ENCODE measurements at regions not wholly inside any gene's neighbourhood (a gene's known extent, or its start where the extent isn't known, plus 50 kb on each side); places are given as distances from the start of the nearest gene placed in this dataset.

GRCh38 chr13:22103046-22104027 lies 432.5 kb downstream of the FGF9 start:
- no peak for FAIRE-seq

- FAIRE-seq = no peak
These were observed 435.2 kb downstream of the FGF9 start for GRCh38 chr13:22106058-22106457.

- FAIRE-seq = no peak
These were observed 436.7 kb downstream of the FGF9 start for GRCh38 chr13:22107549-22107948.

GRCh38 chr13:22108283-22108942 lies 437.5 kb downstream of the FGF9 start:
- FAIRE-seq = no peak

- no peak for FAIRE-seq
These were observed 438.1 kb downstream of the FGF9 start for GRCh38 chr13:22108979-22109378.

GRCh38 chr13:22110368-22110767 lies 439.5 kb downstream of the FGF9 start:
- no peak for FAIRE-seq

- FAIRE-seq = no peak
These were observed 440.4 kb downstream of the FGF9 start for GRCh38 chr13:22111152-22111783.

GRCh38 chr13:22111961-22112360 lies 441.1 kb downstream of the FGF9 start:
- no peak for FAIRE-seq

GRCh38 chr13:22112956-22113745 lies 442.3 kb downstream of the FGF9 start:
- FAIRE-seq = no peak

- no peak for FAIRE-seq
These were observed 443.9 kb downstream of the FGF9 start for GRCh38 chr13:22114630-22115311.

- no peak for FAIRE-seq
These were observed 447.3 kb downstream of the FGF9 start for GRCh38 chr13:22118158-22118557.

GRCh38 chr13:22120646-22121045 lies 449.8 kb downstream of the FGF9 start:
- no peak for FAIRE-seq

- no peak for FAIRE-seq
These were observed 450.4 kb downstream of the FGF9 start for GRCh38 chr13:22121146-22121739.

- FAIRE-seq = no peak
These were observed 455.7 kb downstream of the FGF9 start for GRCh38 chr13:22126433-22127021.

GRCh38 chr13:22127277-22128164 lies 456.6 kb downstream of the FGF9 start:
- FAIRE-seq = peak; percentile 27

- no peak for FAIRE-seq
These were observed 457.9 kb downstream of the FGF9 start for GRCh38 chr13:22128441-22129408.

GRCh38 chr13:22130254-22130653 lies 459.4 kb downstream of the FGF9 start:
- no peak for FAIRE-seq

GRCh38 chr13:22134261-22134660 lies 463.4 kb downstream of the FGF9 start:
- FAIRE-seq = no peak

- no peak for FAIRE-seq
These were observed 464.6 kb downstream of the FGF9 start for GRCh38 chr13:22135446-22135845.
